H1 (cell line): ENCODE measurements at regions not wholly inside any gene's neighbourhood (a gene's known extent, or its start where the extent isn't known, plus 50 kb on each side); places are given as distances from the start of the nearest gene placed in this dataset.

Experiments
- CTCF ChIA-PET: fragments of 300-600 bp; sonication (Branson Sonifier 250); formaldehyde crosslinking; loops from one replicate; lab custom pipeline; 2021; ENCODE audit not compliant: partially characterized antibody; lab: Charles Lee
- POLR2A ChIA-PET: fragments of 300-600 bp; sonication (Branson Sonifier 250); formaldehyde crosslinking; loops from one replicate; lab custom pipeline; 2021; ENCODE audit warnings: inconsistent platforms; ENCODE audit not compliant: partially characterized antibody; lab: Charles Lee
- DNase-seq, 2 experiments: peaks; one replicate each; pipeline versions ENCODE4 v3.0.0 to v3.0.0-alpha.2; 2010 to 2022; ENCODE audit warnings: low spot score in 2 of 2, low read depth in 1 of 2, mixed read lengths in 1 of 2
- FAIRE-seq: peaks from 2 replicates; lab custom pipeline; 2011; peaks lifted over from hg19 to GRCh38; lab: Jason Lieb, UNC
- H2AFZ ChIP-seq: 2 replicates; pipeline ENCODE4 v1.8.1; 2012; ENCODE audit warnings: low read length, inconsistent platforms
- H2AK5ac ChIP-seq: 2 replicates; pipeline ENCODE4 v1.6.1; 2013; ENCODE audit warnings: low read depth, low read length
- H2BK120ac ChIP-seq: replicated peaks from 2 replicates; pipeline ENCODE3; 2013; ENCODE audit warnings: low read depth, low read length, inconsistent platforms
- H2BK12ac ChIP-seq: 2 replicates; pipeline ENCODE4 v1.6.1; 2013; ENCODE audit warnings: low read depth, low read length
- H2BK15ac ChIP-seq: 2 replicates; pipeline ENCODE4 v1.6.1; 2013; ENCODE audit warnings: low read length
- H2BK20ac ChIP-seq: 2 replicates; pipeline ENCODE4 v1.6.1; 2013; ENCODE audit warnings: low read length
- H2BK5ac ChIP-seq: 2 replicates; pipeline ENCODE4 v1.6.1; 2013; ENCODE audit warnings: low read depth, low read length
- H3K14ac ChIP-seq: 2 replicates; pipeline ENCODE4 v1.6.1; 2013; ENCODE audit warnings: inconsistent platforms; ENCODE audit not compliant: insufficient read length
- H3K18ac ChIP-seq: 2 replicates; pipeline ENCODE4 v1.6.1; 2013; ENCODE audit warnings: low read length; ENCODE audit errors: extremely low read depth
- H3K23ac ChIP-seq: 2 replicates; pipeline ENCODE4 v1.6.1; 2013; ENCODE audit warnings: inconsistent platforms; ENCODE audit not compliant: insufficient read length
- H3K23me2 ChIP-seq: 2 replicates; pipeline ENCODE4 v1.6.1; 2013; ENCODE audit warnings: low read depth, low read length
- H3K27ac ChIP-seq: 2 replicates; pipeline ENCODE4 v1.6.1; 2011; ENCODE audit warnings: low read depth, low read length, inconsistent platforms
- H3K27me3 ChIP-seq, 4 experiments: replicated peaks in 1 of 4; 1 replicate in 1 of 4; 2 replicates in 3 of 4; pipeline versions ENCODE4 v1.6.1 to v1.8.1; 2011 to 2013; ENCODE audit warnings: low read length in 3 of 4, mild to moderate bottlenecking in 3 of 4, inconsistent platforms in 2 of 4, mixed read lengths in 2 of 4, moderate library complexity in 1 of 4; ENCODE audit not compliant: control insufficient read depth in 3 of 4, insufficient read depth in 3 of 4; ENCODE audit errors: extremely low read depth in 1 of 4
- H3K36me3 ChIP-seq, 4 experiments: 2 replicates each; pipeline versions ENCODE4 v1.6.1 to v1.8.1; 2011 to 2013; ENCODE audit warnings: mild to moderate bottlenecking in 4 of 4, low read length in 3 of 4, moderate library complexity in 2 of 4, control low read depth in 1 of 4, inconsistent platforms in 1 of 4; ENCODE audit not compliant: insufficient read depth in 4 of 4, control insufficient read depth in 2 of 4
- H3K4ac ChIP-seq: replicated peaks from 2 replicates; pipeline ENCODE3; 2013; ENCODE audit warnings: low read length, low read depth, mixed read lengths, inconsistent platforms; ENCODE audit not compliant: insufficient read length
- H3K4me1 ChIP-seq, 4 experiments: replicated peaks in 1 of 4; 1 replicate in 1 of 4; 2 replicates in 3 of 4; pipeline versions ENCODE4 v1.6.1 to v1.8.1; 2011 to 2013; ENCODE audit warnings: low read length in 3 of 4, inconsistent platforms in 2 of 4, mixed read lengths in 1 of 4; ENCODE audit not compliant: insufficient read depth in 4 of 4, control insufficient read depth in 3 of 4
- H3K4me2 ChIP-seq, 2 experiments: 2 replicates each; pipeline versions ENCODE4 v1.6.1 to v1.8.1; 2011 to 2013; ENCODE audit warnings: low read depth in 2 of 2, low read length in 2 of 2, control low read depth in 1 of 2, inconsistent platforms in 1 of 2, mild to moderate bottlenecking in 1 of 2; ENCODE audit not compliant: insufficient read depth in 1 of 2
- H3K4me3 ChIP-seq, 4 experiments: fragments of 200-600, 300-600 bp in 1 of 4; sonication (generic), shearing (Covaris generic), sonication (Bioruptor Twin) in 1 of 4; 2 replicates each; pipeline versions ENCODE4 v1.5.1 to v1.8.1; 2011 to 2016; ENCODE audit warnings: low read length in 4 of 4, low read depth in 3 of 4, control low read depth in 2 of 4, inconsistent platforms in 2 of 4, mild to moderate bottlenecking in 2 of 4, mixed read lengths in 1 of 4, moderate library complexity in 1 of 4; ENCODE audit not compliant: insufficient read depth in 2 of 4; ENCODE audit errors: extremely low read depth in 1 of 4
- H3K56ac ChIP-seq: replicated peaks from 2 replicates; pipeline ENCODE3; 2013; ENCODE audit warnings: low read depth, mild to moderate bottlenecking, mixed read lengths, low read length, inconsistent platforms; ENCODE audit not compliant: insufficient read length
- H3K79me1 ChIP-seq: 2 replicates; pipeline ENCODE4 v1.6.1; 2013; ENCODE audit warnings: low read depth, low read length, control low read depth
- H3K79me2 ChIP-seq, 2 experiments: 2 replicates each; pipeline versions ENCODE4 v1.6.1 to v1.8.1; 2012 to 2013; ENCODE audit warnings: low read length in 2 of 2, mild to moderate bottlenecking in 2 of 2, inconsistent platforms in 1 of 2; ENCODE audit not compliant: insufficient read depth in 2 of 2, control insufficient read depth in 1 of 2
- H3K9ac ChIP-seq, 4 experiments: replicated peaks in 1 of 4; 1 replicate in 1 of 4; 2 replicates in 3 of 4; pipeline versions ENCODE4 v1.6.1 to v1.8.1; 2011 to 2013; ENCODE audit warnings: low read depth in 3 of 4, low read length in 3 of 4, control low read depth in 2 of 4, mild to moderate bottlenecking in 2 of 4, moderate library complexity in 2 of 4, inconsistent platforms in 1 of 4; ENCODE audit errors: extremely low read depth in 1 of 4
- H3K9me3 ChIP-seq, 2 experiments: 2 replicates each; pipeline versions ENCODE4 v1.6.1 to v1.8.1; 2012 to 2013; ENCODE audit warnings: mild to moderate bottlenecking in 2 of 2, moderate library complexity in 2 of 2, control low read depth in 1 of 2, inconsistent platforms in 1 of 2, low read depth in 1 of 2, low read length in 1 of 2, mixed read lengths in 1 of 2; ENCODE audit not compliant: insufficient read depth in 2 of 2
- H4K20me1 ChIP-seq, 2 experiments: replicated peaks in 1 of 2; 2 replicates each; pipeline versions ENCODE3 to v1.8.1; 2011 to 2013; ENCODE audit warnings: inconsistent platforms in 2 of 2, low read length in 2 of 2, mild to moderate bottlenecking in 1 of 2; ENCODE audit not compliant: insufficient read depth in 2 of 2, control insufficient read depth in 1 of 2
- H4K5ac ChIP-seq: 2 replicates; pipeline ENCODE4 v1.6.1; 2013; ENCODE audit warnings: low read length, low read depth, mixed read lengths, inconsistent platforms; ENCODE audit not compliant: insufficient read length
- H4K8ac ChIP-seq: 2 replicates; pipeline ENCODE4 v1.8.0; 2013; ENCODE audit warnings: mild to moderate bottlenecking, moderate library complexity, low read length, inconsistent platforms; ENCODE audit not compliant: insufficient read depth; ENCODE audit errors: extremely low read depth
- H4K91ac ChIP-seq: replicated peaks from 2 replicates; pipeline ENCODE3; 2013; ENCODE audit warnings: low read length, mixed read lengths, inconsistent platforms; ENCODE audit not compliant: insufficient read length
- CBX5 ChIP-seq: fragments of 300-800, 300-1000 bp; sonication (generic); IDR thresholded peaks from 2 replicates; pipeline ENCODE4 v1.7.1; 2016; ENCODE audit warnings: antibody characterized with exemption, low read length, low read depth
- CEBPB ChIP-seq: IDR thresholded peaks from 2 replicates; pipeline ENCODE4 v1.6.1; 2012; ENCODE audit warnings: low read depth, low read length
- EZH2 ChIP-seq: fragments of 200-600 bp; sonication (generic); IDR thresholded peaks from 2 replicates; pipeline ENCODE4 v1.7.1; 2012; ENCODE audit warnings: low read depth, mild to moderate bottlenecking, moderate library complexity, low read length, inconsistent platforms; ENCODE audit not compliant: severe bottlenecking
- JUND ChIP-seq: IDR thresholded peaks from 2 replicates; pipeline ENCODE4 v1.6.1; 2011; ENCODE audit warnings: mild to moderate bottlenecking, improper control_type of control experiment, low read length
- KDM1A ChIP-seq: fragments of 200-600, 300-600 bp; sonication (generic); IDR thresholded peaks from 2 replicates; pipeline ENCODE4 v1.7.1; 2016; ENCODE audit warnings: mild to moderate bottlenecking, low read length, borderline replicate concordance
- KDM4A ChIP-seq: IDR thresholded peaks from one replicate; pipeline ENCODE4 v1.7.1; 2012; ENCODE audit warnings: low read depth, mild to moderate bottlenecking, moderate library complexity, low read length, inconsistent platforms; ENCODE audit not compliant: severe bottlenecking
- MAFK ChIP-seq: IDR thresholded peaks from 2 replicates; pipeline ENCODE4 v1.6.1; 2012; ENCODE audit warnings: low read depth, mild to moderate bottlenecking, improper control_type of control experiment, low read length
- NRF1 ChIP-seq: IDR thresholded peaks from 2 replicates; pipeline ENCODE4 v1.6.1; 2011; ENCODE audit warnings: mild to moderate bottlenecking, low read depth, low read length, improper control_type of control experiment
- RAD21 ChIP-seq, 2 experiments: IDR thresholded peaks in 1 of 2; conservative IDR thresholded peaks in 1 of 2; 2 replicates each; pipeline ENCODE4 v1.6.1; 2011; ENCODE audit warnings: low read depth in 2 of 2, low read length in 2 of 2, improper control_type of control experiment in 1 of 2, inconsistent platforms in 1 of 2, mild to moderate bottlenecking in 1 of 2, moderate library complexity in 1 of 2
- RFX5 ChIP-seq: IDR thresholded peaks from 2 replicates; pipeline ENCODE4 v1.6.1; 2011; ENCODE audit warnings: low read depth, low read length, improper control_type of control experiment, borderline replicate concordance
- RXRA ChIP-seq: IDR thresholded peaks from 2 replicates; pipeline ENCODE4 v1.6.1; 2011; ENCODE audit warnings: low read depth, mild to moderate bottlenecking, low read length, moderate library complexity; ENCODE audit not compliant: insufficient read depth
- SIX5 ChIP-seq: IDR thresholded peaks from 2 replicates; pipeline ENCODE4 v1.6.1; 2011; ENCODE audit warnings: mild to moderate bottlenecking, low read depth, low read length
- SP2 ChIP-seq: IDR thresholded peaks from 2 replicates; pipeline ENCODE4 v1.6.1; 2012; ENCODE audit warnings: mild to moderate bottlenecking, low read length, inconsistent platforms
- YY1 ChIP-seq: IDR thresholded peaks from 2 replicates; pipeline ENCODE4 v1.6.1; 2011; ENCODE audit warnings: low read depth, mild to moderate bottlenecking, low read length

DNA sequence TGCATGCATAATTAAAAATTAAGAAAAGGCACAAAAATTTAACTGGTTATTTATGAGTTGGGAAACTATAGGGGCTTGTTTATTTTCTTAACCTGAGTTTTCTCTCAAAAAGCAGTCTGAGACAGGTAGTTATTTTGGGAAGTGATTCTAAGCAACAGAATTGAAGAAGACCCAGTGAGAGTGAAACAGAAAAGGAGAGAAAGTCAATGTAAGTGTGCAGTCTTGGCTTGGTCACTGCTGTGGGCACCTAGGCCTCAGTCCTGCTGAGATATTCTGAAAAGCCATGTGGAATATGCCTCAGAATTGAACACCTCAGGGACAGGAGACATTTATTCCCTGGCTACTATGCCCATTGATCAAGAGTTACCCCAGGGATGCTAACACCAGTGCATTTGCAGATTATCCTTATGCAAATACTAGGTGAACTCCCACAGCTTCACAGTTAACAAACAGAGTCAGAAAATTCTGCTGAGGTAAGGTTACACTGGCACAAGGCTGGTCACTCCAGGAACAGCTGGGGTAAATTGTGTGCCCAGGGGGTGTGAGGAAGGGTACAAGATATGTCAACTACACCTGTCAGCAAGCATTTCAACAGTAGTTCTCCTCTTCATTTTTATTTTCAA lies 222.7 kb downstream of the EFHB start:
- H3K4ac ChIP-seq: no peak overlapping the region
- H3K56ac ChIP-seq: no peak overlapping the region
- H2AFZ ChIP-seq: no peak overlapping the region
- no peak overlapping the region for H2BK20ac ChIP-seq
- peaks cover 0 to 5% (median under 1%) of the 10 kb centered on the region in 4 experiments; a peak in 4 of 7 replicates for H3K4me1 ChIP-seq
- no peaks in the 10 kb centered on the region for H3K79me1 ChIP-seq
- no peak overlapping the region for H4K5ac ChIP-seq
- 0 out of 4 replicates have a peak overlapping the region, but pooled peaks of 1 of the 2 experiments have one; percentile 3 for H3K4me2 ChIP-seq
- no peak overlapping the region for H3K9ac ChIP-seq
- no peak overlapping the region for H3K18ac ChIP-seq
- H3K79me2 ChIP-seq: no peaks in the 10 kb centered on the region
- H4K20me1 ChIP-seq: no peaks in the 10 kb centered on the region
- H4K8ac ChIP-seq: no peak overlapping the region
- no peaks in the 10 kb centered on the region for H3K36me3 ChIP-seq
- peaks cover 0 to 1% (median 0%) of the 10 kb centered on the region in 4 experiments; a peak in 1 of 7 replicates for H3K27me3 ChIP-seq
- H3K27ac ChIP-seq: no peak overlapping the region
- FAIRE-seq (no peak), DNase-seq (no peak)
- no peak overlapping the region for H2BK15ac ChIP-seq
- H2AK5ac ChIP-seq: no peak overlapping the region
- CTCF ChIA-PET: no interaction called here
- no peak overlapping the region for H2BK120ac ChIP-seq
- H2BK5ac ChIP-seq: no peak overlapping the region
- no peak overlapping the region for H2BK12ac ChIP-seq
- POLR2A ChIA-PET: interaction anchor here (0.6 kb wide), 1 partner anchor 8 kb away, joined by 3 read pairs; no protein-coding TSS in a partner anchor
- H4K91ac ChIP-seq: no peak overlapping the region
- no peak overlapping the region for H3K23ac ChIP-seq
- no peak overlapping the region for H3K14ac ChIP-seq
- H3K4me3 ChIP-seq: no peak overlapping the region
- no peaks in the 10 kb centered on the region for H3K23me2 ChIP-seq
- no peaks in the 10 kb centered on the region for H3K9me3 ChIP-seq
- no peak for TF ChIP-seq SP2
- no peak for TF ChIP-seq KDM4A
- TF ChIP-seq YY1: no peak
- TF ChIP-seq RXRA: no peak
- TF ChIP-seq KDM1A: no peak
- TF ChIP-seq SIX5: no peak
- TF ChIP-seq RFX5: no peak
- TF ChIP-seq MAFK: no peak
- no peak for TF ChIP-seq CBX5
- TF ChIP-seq CEBPB: no peak
- no peak for TF ChIP-seq NRF1
- no peak for TF ChIP-seq EZH2
- TF ChIP-seq JUND: no peak
- no peak for TF ChIP-seq RAD21 (IDR thresholded peaks at IDR 0.05 in 1 of 2, conservative IDR thresholded peaks at IDR 0.05 in 1 of 2; ENCODE audit: low read depth in 2 of 2, low read length in 2 of 2)
